Stimulated activated CD4-positive, alpha-beta T cell treated with anti-CD3 and anti-CD28 coated beads, Interleukin-1b, Interleukin-23, amount 100 ng/mL, for 4 hours (primary cell): ENCODE measurements at regions not wholly inside any gene's neighbourhood (a gene's known extent, or its start where the extent isn't known, plus 50 kb on each side); places are given as distances from the start of the nearest gene placed in this dataset.
"Not testable (repeated sequence)": the region's sequence is repeated elsewhere in the genome, so short reads cannot be mapped to it uniquely, and the experiment has no call there.

Experiments used
- DNase-seq, 2 donors: peaks; one replicate each; pipeline ENCODE4 v3.0.0-alpha.2; 2020; ENCODE audit warnings: low read depth in 2 of 2

DNA sequence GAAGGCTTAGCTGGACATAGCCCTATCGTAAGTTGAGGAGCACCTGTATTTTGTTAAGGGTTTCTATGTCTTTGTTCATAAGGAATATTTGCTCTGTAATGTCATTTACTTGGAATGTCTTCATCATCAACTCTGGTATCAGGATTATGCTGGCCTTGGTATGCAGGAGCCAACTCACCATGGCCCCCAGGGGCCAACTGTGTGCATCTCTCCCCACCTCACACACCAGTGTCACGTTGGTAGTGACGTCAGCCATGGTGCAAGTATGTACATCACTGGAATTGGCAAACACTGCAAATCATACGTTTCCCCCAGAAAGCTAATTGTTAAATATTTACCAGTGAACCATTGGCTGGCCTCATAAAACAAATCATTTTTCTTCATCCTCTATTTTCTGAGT is 70.8 kb downstream of the YTHDF1 start:
- no peak for DNase-seq

DNA sequence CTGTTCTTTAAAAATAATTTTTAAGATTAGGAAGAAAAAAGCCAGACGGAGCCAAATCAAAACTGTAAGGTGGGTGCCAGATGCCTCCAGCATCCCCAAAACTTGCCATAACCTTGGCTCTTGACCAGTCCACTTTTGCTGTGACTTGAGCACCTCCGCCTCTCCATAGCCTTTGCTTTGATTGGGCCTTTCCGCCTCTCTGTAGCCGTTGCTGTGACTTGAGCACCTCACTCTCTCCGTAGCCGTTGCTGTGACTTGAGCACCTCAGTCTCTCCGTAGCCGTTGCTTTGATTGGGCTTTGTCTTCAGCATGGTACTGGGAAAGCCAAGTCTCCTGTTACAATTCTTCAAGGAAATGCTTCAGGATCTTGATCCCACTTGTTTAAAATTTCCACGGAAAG is 73.0 kb downstream of the YTHDF1 start:
- DNase-seq: no peak

DNA sequence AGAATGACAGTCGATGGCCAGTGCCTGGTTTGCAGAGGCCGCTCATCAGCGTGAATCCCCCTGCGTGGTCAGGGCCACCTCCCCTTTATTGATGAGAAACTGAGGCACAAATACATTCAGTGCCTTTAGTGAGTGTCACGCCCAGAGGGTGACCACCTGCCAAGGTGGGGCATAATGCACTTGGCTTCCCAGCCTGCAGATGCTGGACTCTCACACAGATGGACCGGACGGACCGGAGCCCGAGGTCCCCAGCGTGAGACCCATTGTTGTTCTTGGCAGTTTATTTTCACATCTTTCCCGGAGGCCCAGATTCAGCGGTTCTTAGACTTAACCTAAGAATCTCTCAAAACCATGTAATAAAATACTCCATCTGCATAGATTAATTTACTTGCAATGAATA is 74.4 kb downstream of the YTHDF1 start:
- no peak for DNase-seq

DNA sequence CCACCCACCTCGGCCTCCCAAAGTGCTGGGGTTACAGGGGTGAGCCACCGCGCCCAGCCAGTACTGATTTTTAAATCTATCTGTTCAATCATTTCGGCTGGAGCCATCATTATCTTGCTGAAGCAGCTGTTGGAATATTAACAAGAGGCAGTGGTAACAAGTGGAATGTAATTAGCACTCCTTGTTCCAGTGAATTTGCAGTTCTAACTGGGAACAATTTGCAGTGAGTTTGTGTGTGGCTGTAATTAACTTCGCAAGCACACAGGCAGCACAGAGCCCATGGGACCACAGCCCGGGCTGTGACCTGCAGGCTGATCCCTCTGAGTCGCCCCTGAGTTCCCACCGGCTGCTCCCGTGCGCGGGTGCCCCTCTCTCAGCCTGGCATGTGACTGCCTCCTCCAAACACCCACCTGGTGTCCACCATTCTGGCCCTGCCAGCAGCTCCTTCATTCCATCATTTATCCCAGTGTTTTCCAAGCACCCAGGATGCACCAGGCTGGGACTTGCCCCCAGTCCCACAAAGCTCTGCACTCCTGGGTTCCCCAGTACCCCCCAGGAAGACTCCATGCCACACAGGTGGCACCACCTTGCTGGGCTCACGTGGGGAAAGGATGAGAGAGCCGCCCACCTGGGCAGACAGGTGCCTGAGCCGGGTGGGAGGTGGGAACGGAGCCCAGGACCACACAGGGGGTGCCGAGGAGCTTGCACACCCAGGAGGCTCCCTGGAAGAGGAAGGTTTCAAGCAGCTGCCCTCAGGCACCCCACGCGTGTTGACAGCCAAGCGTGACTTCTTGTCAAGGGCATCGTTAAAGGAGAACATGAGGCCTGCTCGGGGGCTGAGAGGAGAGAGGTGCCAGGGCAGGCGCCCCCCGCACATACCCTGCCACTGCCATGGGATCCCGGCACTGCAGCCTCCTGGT is 75.2 kb downstream of the YTHDF1 start:
- DNase-seq: no peak

DNA sequence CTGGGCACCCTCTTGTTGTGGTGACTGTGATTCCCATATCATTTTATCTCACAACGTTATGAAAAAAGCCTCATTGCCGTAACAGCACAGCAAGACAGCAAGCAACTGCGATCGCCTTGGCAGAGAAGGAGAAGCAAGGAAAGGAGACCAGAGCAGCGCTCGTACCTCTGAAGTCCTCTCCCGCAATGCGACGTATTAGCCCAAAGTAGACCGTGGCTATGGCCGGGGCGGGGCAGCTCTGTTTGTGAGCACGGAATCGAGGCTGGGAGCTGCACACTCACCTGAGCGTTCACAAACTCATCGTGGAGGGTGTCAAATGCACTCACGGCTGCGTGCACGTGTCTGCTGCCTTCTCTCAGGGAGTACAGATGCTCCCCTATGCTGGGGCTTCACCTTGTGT is 76.1 kb downstream of the YTHDF1 start:
- no peak for DNase-seq

DNA sequence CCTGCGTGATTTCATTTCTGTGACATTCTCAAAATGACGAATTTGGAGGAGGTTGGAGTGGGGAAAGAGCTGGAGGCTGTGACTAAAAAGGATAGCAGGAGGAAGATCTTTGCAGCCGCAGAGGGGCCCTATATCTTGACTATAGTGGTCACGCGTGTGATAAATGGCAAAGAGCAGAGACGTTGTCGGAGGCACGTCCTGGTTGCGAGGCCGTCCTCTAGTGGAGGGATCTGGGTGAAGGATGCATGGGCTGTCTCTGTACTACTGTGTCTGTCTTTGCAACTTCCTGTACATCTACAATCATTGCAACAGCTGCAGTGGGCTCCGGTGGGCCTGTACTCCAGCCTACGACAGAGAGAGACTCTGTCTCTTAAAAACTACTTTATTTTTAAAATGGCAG is 76.6 kb downstream of the YTHDF1 start:
- DNase-seq: no peak

DNA sequence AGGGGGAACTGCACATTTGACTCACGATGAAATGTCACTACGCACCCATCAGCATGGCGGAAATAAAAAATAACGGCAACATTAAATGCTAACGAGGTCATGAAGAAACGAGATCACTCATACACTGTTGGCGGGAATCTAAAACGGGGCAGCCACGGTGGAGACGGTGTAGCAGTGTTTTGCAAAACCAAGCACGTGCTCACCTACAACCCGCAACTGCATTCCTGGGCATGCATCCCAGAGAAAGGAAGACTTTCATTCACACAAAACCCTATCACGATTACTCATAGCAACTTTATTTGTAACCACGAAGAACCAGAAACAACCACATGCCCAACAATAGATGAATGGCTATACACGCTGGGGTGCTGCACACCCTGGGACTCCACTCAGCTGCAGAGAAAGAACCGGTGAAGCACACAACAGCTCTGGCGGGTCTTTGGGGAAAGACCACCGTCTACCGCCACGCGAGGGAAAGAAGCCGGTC is 77.0 kb downstream of the YTHDF1 start:
- no peak for DNase-seq

DNA sequence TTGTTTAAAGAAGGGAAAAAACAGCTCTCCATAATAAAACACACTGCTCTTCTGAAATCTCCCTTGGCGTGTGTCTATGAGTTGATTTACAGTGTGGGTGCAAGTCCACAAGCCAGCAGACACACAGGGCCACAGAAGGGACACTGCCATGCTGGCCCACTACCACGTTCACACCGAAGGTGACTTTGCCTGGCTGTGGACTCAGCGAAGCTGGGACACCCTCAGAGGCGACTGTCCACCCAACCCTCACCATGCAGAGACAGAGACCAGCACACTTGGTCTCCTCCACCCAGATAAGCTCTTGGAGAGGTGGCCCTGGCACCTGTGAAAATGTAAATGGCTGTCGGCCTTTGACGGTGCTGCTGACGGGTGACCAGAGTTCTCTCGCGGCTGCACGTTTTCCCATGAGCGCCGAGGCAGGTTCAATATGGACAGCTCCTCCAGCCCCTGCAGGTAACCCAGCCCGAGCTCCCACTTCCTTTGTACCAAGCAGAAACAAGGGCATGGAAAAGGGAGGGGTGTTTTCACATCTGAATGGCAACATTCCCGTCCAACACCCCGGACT is 78.0 kb downstream of the YTHDF1 start:
- DNase-seq: no peak

DNA sequence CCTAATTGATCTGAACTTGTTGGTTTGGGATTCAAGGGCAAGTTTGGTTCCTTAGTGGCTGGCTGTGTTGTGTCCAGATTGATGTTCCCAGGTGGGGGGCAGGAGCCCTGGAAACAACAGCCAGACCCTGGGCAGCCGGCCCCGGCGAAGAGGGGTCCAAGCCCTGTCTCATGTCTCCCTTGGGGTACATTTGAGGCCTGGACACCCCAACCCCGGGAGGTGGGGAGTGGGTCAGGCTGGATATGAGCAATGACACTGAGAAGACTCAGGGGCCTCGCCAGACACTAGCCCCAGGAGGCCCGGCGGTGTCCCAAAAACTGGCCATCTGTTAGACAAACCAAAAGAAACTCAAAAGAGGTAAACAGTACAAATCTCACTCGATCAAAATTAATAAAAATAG is 79.6 kb downstream of the YTHDF1 start:
- DNase-seq: no peak

DNA sequence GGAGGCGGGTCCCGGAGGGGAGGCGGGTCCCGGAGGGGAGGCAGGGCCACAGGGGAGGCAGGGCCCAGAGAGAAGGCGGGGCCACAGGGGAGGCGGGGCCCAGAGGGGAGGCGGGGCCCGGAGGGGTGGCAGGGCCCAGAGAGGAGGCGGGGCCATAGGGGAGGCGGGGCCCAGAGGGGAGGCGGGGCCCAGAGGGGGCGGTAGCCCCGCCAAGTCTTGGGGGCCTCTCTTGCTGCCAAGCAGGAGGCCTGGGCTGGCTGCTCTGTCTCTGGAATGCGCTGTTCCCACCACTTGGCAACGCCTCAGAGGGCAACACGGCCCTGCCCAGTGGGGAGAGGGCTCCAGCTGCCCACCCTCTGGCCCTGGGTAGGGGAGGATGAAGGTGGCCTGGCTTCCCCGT is 80.5 kb downstream of the YTHDF1 start:
- DNase-seq: no peak

DNA sequence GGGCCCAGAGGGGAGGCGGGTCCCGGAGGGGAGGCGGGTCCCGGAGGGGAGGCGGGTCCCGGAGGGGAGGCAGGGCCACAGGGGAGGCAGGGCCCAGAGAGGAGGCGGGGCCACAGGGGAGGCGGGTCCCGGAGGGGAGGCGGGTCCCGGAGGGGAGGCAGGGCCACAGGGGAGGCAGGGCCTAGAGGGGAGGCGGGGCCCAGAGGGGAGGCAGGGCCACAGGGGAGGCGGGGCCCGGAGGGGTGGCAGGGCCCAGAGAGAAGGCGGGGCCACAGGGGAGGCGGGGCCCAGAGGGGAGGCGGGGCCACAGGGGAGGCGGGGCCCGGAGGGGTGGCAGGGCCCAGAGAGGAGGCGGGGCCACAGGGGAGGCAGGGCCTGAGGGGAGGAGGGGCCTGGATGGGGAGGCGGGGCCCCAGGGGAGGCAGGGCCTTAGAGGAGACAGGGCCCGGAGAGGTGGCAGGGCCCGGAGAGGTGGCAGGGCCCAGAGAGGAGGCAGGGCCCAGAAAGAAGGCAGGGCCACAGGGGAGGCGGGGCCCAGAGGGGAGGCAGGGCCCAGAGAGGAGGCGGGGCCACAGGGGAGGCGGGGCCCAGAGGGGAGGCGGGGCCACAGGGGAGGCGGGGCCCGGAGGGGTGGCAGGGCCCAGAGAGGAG is 81.1 kb downstream of the YTHDF1 start:
- DNase-seq: not testable (repeated sequence)

DNA sequence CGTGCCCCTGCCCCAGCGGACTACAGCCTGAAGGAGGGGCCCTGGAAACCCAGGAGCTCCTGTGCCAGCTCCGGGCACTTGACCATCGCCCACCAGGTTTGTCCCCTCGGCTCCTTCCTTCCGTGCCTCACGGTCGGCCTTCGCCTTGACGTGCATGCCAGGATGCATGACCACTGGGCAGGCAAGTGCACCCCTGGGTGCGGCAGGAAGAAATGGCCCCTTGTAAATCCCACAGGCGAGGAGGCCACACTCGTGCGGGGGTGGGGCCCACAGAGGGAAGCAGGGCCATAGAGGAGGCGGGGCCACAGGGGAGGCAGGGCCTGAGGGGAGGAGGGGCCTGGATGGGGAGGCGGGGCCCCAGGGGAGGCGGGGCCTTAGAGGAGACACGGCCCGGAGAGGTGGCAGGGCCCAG is 81.7 kb downstream of the YTHDF1 start:
- DNase-seq: no peak

DNA sequence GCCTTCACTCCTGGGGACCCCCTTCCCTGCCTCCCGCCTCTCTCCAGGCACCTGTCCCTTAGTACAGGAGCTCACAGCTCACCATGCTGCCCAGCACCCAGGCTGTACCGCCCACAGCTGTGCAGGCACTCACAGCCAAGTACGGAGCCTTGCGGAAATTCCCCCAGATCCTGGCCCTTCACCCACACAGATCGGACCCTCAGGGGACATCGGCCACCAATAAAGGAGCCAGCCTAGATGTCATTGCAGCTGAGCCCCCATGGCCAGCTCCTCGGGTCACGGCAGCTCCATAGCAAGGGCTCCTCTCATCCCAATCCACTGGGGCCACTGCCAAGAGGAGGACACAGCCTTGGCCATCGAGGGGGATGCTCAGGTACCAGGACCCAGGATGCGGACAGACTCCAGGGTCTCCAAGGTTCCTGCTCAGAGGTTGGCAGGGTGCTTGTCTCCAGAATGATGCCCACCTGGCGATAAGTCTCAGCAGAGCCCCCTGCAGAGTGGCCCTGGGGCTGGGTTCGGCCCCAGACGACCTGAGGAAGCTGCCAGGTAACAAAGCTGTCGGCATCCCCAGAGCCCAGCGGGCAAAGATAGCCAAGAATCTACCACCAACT is 82.3 kb downstream of the YTHDF1 start:
- DNase-seq: no peak

DNA sequence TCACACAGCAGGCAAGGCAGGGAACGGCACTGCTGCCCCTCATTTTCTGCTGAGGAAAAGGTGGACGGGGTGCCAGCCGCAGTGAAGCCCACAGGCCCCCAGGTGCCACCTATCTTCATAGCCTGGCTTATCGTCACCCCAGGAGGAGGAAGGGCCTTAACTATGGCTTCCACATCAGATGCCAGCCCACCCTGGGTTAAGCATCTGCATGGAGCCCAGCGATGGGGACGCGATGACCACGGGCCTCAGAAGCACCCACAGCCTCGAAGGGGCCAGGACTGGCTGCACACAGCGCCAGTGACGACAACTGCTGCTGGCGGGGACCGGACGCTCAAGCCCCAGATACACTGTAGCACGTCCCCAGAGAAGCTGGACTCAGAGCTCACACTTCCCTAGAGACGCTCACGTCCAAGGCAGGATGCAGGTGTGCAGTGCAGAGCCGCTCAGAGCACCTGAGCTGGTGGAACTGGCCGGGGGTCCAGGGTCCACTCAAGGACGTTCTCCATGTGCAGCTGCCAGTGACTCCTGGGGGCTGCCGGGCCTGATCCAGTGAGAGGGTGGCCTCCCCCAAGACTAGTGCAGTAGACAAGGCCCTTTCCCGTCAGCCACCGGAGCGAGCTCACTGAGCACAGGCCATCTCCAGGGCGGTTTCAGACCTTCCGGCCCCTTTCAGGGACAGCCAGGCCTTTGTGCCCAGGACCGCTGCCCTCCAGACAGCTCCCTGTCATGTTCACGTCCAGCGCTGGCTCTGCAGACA is 83.0 kb downstream of the YTHDF1 start:
- DNase-seq: no peak

DNA sequence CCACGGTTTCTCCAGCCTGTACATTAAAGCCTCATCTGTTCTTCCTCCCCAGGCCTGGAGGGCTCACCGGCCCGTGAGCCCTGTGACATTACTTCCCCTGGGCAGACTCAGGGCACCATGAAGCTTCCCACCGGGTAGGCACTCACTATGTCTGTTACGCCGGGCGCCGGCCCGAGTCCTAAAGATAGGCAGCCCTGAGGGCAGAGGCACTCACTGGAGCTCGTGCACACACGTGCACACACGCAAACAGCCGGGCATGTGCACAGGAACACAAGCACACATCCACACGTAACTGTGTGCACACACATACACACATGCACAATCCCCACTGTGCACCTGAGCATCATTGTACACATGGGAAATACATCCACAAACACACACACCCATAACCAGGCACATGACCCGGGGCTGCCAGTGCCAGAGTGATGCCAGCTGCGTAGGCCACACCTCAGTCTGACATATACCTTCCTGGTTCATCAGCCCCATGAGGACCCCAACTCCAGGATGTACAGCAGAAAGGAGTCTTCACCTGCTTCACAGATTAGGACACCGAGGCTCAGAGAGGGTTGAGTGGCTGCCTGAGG is 83.7 kb downstream of the YTHDF1 start:
- DNase-seq: no peak

DNA sequence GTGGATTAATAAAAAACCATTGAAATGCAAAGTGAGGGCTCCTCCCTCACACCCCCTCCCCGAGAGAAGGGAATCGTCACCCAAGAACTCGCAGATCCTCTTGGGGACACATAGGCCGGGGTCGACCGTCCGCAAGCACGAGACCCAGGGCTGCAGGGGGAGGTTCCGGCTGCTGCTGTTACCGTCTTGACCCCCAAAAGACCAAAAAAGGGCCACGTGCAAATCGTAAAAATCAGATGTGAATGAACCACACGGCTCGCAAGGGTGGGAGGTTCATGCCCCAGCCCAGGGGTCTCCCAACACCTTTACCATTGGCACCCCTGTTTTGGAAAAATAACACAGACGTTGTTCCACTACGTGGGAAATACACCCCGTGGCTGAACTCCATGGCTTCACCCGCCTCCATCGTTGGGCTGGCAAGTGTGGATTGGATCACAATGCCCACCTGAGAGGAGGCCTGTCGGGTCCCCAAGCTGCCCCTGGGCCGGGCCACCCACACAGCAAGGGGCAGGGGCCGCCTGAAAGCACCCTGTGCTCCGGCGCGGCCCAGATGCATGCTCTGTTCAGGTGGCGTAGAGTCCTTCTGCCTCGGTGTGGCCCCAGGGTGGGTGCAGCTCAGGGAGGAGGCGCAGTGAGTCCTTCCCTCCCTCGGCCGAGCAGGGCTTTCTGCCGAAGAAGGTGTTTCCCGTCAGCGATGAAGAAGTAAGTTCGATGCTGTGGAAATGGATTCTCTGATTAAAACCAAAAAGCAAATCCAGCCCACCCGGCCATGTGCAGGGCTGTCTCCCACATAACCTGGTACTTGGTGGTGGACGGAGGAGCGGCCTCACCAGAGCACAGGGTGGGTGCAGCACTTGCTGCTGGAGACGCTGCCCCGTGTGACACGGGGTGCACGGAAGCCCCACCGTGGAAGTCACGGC is 85.0 kb downstream of the YTHDF1 start:
- no peak for DNase-seq

DNA sequence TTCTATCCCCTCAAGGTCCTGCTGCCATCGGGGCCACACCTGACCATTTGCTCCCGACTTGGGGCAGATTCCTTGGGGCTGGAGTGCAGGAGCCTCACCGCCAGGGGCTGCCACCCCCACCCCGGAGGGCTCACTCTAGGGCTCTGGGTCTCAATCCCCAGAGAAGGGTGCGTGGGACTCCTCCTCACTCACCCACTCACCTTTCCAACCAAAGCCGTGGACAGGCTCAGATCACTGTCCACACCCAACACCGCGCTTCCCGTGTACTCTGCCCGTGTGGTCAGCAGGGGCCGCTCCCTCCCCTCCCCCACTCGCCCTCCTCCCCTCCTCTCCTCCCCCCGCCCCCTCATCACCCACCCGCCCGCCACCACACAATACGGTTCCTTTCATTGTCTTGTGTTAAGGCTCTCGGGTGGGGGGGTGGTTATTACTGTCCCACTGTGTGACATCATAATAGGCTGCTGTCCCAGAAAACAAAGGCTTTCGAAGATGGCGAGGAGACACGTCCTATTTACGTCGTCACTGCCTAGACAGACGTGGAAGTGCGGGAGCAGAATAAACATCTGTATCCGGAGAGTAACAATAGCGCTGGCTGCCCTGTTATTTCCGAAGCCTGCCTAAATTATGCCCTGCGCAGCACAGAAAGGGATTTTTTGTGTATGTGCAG is 85.8 kb downstream of the YTHDF1 start:
- no peak for DNase-seq

DNA sequence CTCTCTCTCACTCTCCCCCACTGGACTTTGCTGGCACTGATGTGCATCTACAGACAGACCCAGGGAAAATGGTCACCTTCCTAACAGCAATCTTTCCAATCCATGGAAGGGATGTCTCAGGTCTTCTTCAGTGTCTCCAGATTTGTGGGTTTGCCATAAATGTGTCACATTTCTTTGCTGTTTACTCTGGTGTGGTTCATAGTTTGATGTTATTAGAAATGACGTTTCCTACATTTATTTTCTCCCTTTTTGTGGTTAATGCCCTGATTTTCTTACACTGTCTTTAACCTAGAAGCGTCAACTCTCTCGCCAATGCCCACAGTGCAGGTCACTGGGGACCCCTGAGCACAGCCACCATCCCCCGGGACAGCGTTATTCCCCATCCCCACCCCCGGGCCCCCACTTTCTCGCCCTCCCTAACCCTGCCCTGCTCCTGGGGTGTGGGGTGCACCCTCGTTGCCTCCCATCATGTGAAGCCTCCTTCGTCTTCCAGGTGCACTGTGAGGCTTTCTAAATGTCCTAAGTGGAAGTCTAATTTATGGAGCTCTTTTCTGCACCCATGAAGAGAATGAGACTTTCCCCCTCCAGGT is 86.5 kb downstream of the YTHDF1 start:
- DNase-seq: no peak

DNA sequence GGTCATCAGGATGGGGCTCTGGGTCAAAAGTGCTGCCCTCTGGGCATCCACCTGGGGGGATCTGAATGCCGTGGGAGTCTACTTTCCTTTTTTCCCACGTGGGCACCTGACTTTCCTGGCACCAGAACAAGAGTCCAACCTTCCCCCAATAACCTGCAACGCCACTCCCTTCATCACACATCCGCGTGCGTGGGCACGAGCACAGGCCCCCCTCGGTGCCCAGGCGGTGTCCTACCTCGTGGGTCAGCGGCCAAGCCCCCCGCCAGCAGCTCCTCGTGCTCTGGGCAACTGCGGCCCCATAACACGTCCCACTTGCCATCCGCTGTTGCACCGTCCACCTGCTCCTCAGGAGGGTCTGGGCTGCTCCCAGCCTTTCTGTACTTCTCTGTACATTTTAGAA is 87.0 kb downstream of the YTHDF1 start:
- no peak for DNase-seq
